GM04504 (cell line): ENCODE measurements at regions not wholly inside any gene's neighbourhood (a gene's known extent, or its start where the extent isn't known, plus 50 kb on each side); places are given as distances from the start of the nearest gene placed in this dataset.

Source experiments
- DNase-seq: peaks from one replicate; pipeline ENCODE4 v3.0.0-alpha.2; 2012; ENCODE audit warnings: low read depth

DNA sequence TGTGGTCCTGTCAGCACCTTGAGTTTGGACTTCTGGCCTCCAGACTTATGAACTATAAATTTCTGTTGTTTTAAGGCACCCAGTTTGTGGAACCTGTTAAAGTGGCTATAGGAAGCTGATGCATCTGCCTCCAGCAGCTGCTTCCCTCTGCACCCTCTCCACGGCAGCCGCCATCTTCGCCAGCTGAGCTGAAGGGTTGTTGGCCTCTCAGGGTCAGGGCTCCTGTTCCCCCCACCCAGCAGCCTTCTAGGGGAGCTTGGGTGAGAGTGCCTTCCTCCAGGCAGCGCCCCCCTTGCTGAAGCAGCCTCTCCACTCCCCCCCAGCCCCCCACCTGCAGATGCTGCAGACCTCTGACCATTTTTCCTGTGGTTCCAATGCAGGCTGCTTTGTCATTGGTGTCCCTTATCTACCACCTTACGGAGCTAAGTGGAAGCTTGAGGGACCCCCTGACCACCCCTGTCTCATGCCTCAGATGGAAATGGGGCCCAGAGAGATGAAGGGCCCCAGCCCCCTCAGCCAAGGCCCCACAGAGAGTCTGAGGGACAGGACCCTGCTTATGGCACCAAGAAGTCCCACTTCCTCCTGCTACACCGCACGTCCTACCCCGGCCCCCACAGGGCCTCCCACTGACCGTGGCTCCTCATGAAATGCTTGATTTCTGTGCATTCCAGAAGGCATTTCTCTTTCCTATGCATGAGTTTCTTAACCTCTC, 61.4 kb upstream of the TLE3 start:
- DNase-seq = no peak

DNA sequence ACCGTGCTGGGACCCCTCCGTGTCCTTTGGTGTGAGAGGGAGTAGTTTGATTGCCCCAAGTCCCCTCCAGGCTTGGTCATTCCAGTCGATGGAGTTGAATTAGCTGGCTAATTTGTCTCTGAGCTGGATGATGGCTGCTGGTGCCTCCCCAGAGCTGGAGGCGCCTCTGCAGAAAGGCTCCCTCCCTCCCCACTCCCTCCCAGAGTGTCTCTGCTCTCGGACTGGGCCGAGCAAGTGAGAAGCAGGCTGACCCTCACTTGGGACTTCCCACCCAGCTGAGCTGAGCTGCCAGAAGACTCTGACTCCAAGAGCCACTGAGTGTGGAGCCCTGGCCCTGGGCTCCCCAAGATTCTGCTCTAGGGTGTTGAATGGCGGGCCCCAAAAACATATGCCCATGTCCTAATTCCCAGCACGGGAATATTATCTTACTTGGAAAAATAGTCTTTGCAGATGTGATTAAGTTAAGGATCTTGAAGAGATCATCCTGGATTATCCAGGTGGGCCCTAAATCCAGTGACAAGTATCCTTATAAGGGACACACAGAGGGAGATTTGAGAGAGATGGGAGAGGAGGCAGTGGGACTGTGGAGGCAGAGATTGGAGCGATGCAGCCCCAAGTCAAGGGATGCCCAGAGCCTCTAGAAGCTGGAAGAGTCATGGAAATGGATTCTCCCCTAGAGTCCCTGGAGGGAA, 60.7 kb upstream of the TLE3 start:
- DNase-seq = no peak

GRCh38 chr15:70156671-70157271, 59.1 kb upstream of the TLE3 start:
- peak; percentile 20 for DNase-seq

GRCh38 chr15:70154718-70155347, 57.1 kb upstream of the TLE3 start:
- DNase-seq = no peak

- no peak for DNase-seq
Observed at GRCh38 chr15:70153921-70154717, 56.4 kb upstream of the TLE3 start.

GRCh38 chr15:70152070-70152480, 54.4 kb upstream of the TLE3 start:
- no peak for DNase-seq

DNA sequence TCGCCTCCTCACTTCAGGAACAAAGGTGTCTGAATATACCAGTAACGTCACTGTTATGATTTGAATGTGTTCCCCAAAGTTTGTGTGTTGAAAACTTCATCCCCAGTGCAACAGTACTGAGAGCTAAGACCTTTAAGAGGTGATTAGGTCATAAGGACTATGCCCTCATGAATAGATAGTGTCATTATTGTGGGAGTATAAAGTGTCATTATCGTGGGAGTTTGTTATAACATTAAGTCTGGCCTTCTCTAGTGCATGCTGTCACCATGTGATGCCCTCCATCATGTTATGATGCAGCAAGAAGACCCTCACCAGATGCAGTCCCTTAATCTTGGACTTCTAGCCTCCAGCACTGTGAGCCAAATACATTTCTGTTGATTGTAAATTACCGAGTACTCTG, 53.7 kb upstream of the TLE3 start:
- no peak for DNase-seq

DNA sequence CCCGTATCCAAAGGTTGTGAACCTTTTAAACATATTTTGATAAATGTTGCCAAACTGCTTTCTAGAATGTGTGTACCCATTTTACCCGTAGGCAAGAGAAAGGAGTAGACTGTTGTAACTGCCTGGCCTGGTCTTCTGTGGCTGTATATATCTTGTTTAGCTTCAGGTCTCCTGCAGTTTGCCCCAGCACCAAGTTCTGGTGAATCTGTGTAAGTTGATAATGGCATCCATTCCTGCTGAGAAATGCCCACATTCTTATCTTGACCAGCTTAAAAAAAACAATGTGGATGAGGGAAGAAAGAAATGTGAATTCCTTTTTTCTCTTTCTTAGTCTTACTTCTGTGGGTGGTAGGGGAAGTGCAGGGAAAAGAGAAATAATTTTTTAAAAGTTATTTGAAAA, 53.3 kb upstream of the TLE3 start:
- DNase-seq = no peak

- DNase-seq = no peak
Observed at GRCh38 chr15:70150405-70150747, 52.7 kb upstream of the TLE3 start.

DNA sequence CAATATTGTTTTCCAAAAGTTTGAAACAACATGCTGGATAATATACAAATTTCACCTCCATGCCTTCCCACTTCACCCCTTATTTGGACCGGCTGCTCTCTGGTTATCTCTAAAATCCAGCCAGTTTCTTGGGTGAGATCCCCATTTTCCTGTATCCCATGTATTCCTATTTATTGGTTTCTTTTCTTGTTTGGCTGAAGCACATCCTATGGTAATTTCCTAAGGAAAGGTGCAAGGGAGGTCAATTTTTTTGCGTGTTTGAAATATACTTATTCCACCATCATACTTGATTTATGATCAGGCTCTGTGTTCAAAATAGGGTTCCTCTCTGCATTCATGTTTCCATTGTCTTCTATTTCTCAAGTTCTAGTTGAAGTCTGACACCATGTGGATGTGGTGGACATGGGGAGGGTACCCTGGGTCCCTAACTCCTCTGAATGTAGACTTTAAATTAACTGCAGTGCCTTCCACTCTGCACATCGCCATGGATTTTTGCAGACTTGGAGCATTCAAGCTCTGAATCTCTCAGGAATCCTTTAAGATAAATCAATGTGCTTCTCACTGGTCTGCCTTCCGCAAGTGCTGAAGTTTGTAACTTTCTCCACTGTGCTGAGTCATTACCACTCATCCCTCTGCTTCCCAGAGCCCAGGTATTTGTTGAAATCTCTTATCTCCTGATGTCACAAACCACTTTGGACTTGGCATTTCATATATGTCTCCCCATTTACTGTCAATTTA, 52.1 kb upstream of the TLE3 start:
- DNase-seq = no peak

- no peak for DNase-seq
Observed at GRCh38 chr15:70147778-70148177, 50.1 kb upstream of the TLE3 start.
